Upper lobe of right lung (tissue), 1 donor: ENCODE measurements at regions not wholly inside any gene's neighbourhood (a gene's known extent, or its start where the extent isn't known, plus 50 kb on each side); places are given as distances from the start of the nearest gene placed in this dataset.

Source experiments
- ATAC-seq: fragments of 200-7000 bp; cut with Tn5 transposase; one replicate; pipeline ENCODE4 v1.9.1; 2020; ENCODE audit warnings: mild to moderate bottlenecking, moderate library complexity
- DNase-seq: peaks from one replicate; pipeline ENCODE4 v3.0.0-alpha.2; 2020
- H3K27ac ChIP-seq: fragments of 200-600 bp; one replicate; pipeline ENCODE4 v1.8.0; 2022
- H3K27me3 ChIP-seq: fragments of 200-600 bp; one replicate; pipeline ENCODE4 v1.8.0; 2022; ENCODE audit warnings: mild to moderate bottlenecking
- H3K36me3 ChIP-seq: fragments of 200-600 bp; one replicate; pipeline ENCODE4 v1.8.0; 2022
- H3K4me1 ChIP-seq: fragments of 200-600 bp; one replicate; pipeline ENCODE4 v1.8.0; 2022
- H3K4me3 ChIP-seq: fragments of 200-600 bp; one replicate; pipeline ENCODE4 v1.8.0; 2022; ENCODE audit warnings: mild to moderate bottlenecking
- H3K9me3 ChIP-seq: fragments of 200-600 bp; one replicate; pipeline ENCODE4 v1.8.0; 2022
- intact Hi-C: fragments of 100-400 bp; cut with DNase I; formaldehyde crosslinking; loops from one replicate; pipeline ENCODE4 v1.11.0; 2022
- TF ChIP-seq, protein P1 (sequence below): fragments of 200-600 bp; IDR thresholded peaks from one replicate; pipeline ENCODE4 v1.8.0; 2022; ENCODE audit warnings: antibody characterized with exemption
- donor health status: DM: no; HTN: yes; CAD: no; lungs with severe emphysema.

DNA sequence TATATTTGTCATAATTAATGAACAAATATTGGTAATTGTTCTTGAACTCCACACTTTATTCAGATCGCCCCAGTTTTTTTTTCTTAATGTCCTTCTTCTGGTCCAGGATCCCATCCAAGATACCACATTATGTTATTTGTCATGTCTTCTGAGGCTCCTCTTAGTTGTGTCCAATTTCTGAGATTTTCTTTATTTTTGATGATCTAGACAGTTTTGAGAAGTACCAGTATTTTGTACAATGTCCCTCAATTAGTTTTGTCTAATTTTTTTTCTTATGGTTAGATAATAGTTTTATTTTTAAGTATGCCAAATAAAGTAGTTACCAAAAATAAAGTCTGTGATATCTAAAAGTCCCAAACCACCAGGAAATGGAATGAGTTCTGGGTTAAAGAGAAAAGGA lies 440.8 kb upstream of the ATP2B1 start:
- no peak overlapping the region for H3K27ac ChIP-seq
- TF ChIP-seq, protein P1, sequence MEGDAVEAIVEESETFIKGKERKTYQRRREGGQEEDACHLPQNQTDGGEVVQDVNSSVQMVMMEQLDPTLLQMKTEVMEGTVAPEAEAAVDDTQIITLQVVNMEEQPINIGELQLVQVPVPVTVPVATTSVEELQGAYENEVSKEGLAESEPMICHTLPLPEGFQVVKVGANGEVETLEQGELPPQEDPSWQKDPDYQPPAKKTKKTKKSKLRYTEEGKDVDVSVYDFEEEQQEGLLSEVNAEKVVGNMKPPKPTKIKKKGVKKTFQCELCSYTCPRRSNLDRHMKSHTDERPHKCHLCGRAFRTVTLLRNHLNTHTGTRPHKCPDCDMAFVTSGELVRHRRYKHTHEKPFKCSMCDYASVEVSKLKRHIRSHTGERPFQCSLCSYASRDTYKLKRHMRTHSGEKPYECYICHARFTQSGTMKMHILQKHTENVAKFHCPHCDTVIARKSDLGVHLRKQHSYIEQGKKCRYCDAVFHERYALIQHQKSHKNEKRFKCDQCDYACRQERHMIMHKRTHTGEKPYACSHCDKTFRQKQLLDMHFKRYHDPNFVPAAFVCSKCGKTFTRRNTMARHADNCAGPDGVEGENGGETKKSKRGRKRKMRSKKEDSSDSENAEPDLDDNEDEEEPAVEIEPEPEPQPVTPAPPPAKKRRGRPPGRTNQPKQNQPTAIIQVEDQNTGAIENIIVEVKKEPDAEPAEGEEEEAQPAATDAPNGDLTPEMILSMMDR = no peak
- H3K4me3 ChIP-seq = no peak overlapping the region
- no peak for DNase-seq
- intact Hi-C loops = no loop called here
- H3K9me3 ChIP-seq = no peaks in the 10 kb centered on the region
- ATAC-seq = no peak
- no peaks in the 10 kb centered on the region for H3K36me3 ChIP-seq
- no peaks in the 10 kb centered on the region for H3K4me1 ChIP-seq
- no peaks in the 10 kb centered on the region for H3K27me3 ChIP-seq

- H3K4me1 ChIP-seq = no peaks in the 10 kb centered on the region
- ATAC-seq = no peak
- intact Hi-C loops = no loop called here
These were observed 420.9 kb upstream of the ATP2B1 start for GRCh38 chr12:90129366-90130030.

GRCh38 chr12:90128526-90128925 lies 419.9 kb upstream of the ATP2B1 start:
- Histone ChIP-seq H3K9me3 (no peaks in the 10 kb centered on the region), H3K27me3 (no peaks in the 10 kb centered on the region), H3K36me3 (no peaks in the 10 kb centered on the region), H3K4me3 (no peak overlapping the region), H3K27ac (no peak overlapping the region), H3K4me1 (no peaks in the 10 kb centered on the region)
- TF ChIP-seq, protein P1 = no peak
- intact Hi-C loops = no loop called here
- no peak for ATAC-seq
- no peak for DNase-seq

More at GRCh38 chr12:90129366-90130030, 420.9 kb upstream of the ATP2B1 start:
- Histone ChIP-seq H3K4me3 (no peak overlapping the region), H3K36me3 (no peaks in the 10 kb centered on the region), H3K27ac (no peak overlapping the region), H3K27me3 (no peaks in the 10 kb centered on the region), H3K9me3 (no peaks in the 10 kb centered on the region)
- DNase-seq = no peak
- TF ChIP-seq, protein P1 = no peak

GRCh38 chr12:90126125-90126524 lies 417.5 kb upstream of the ATP2B1 start:
- no peak overlapping the region for H3K27ac ChIP-seq
- no peaks in the 10 kb centered on the region for H3K4me1 ChIP-seq
- ATAC-seq = no peak
- H3K36me3 ChIP-seq = no peaks in the 10 kb centered on the region
- H3K9me3 ChIP-seq = no peaks in the 10 kb centered on the region
- H3K4me3 ChIP-seq = no peak overlapping the region
- no peaks in the 10 kb centered on the region for H3K27me3 ChIP-seq
- TF ChIP-seq, protein P1 = no peak
- intact Hi-C loops = no loop called here
- DNase-seq = no peak

DNA sequence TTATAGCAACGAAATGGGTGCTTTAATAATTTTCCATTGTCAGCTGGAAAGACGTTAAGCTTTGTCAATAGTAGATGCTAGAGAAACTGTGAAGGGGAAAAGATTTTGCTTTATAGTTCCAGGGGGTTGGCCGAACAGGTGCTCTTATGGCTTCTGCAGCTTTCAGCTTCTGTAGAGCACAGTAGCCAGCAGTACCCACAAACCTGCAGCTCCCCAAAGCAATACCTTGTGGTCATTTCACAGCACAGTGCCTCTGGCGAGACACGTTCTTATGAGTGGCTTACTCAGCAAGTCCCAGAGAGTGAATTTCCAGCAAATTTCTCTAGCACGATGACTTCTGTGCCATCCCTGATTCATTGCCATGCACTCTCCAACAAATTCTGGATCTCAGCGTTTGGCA lies 416.3 kb upstream of the ATP2B1 start:
- no peak overlapping the region for H3K27ac ChIP-seq
- no peak for ATAC-seq
- H3K4me1 ChIP-seq = no peaks in the 10 kb centered on the region
- no peak for DNase-seq
- H3K27me3 ChIP-seq = no peaks in the 10 kb centered on the region
- peaks cover 8% of the 10 kb centered on the region for H3K9me3 ChIP-seq
- intact Hi-C loops = no loop called here
- H3K4me3 ChIP-seq = no peak overlapping the region
- no peaks in the 10 kb centered on the region for H3K36me3 ChIP-seq
- TF ChIP-seq, protein P1 = no peak

- ATAC-seq = no peak
These were observed 415.7 kb upstream of the ATP2B1 start for GRCh38 chr12:90124289-90124688.

More at GRCh38 chr12:90124289-90124688, 415.7 kb upstream of the ATP2B1 start:
- TF ChIP-seq, protein P1 = no peak
- intact Hi-C loops = no loop called here
- no peak overlapping the region for H3K27ac ChIP-seq
- H3K4me1 ChIP-seq = no peaks in the 10 kb centered on the region
- no peaks in the 10 kb centered on the region for H3K27me3 ChIP-seq
- H3K4me3 ChIP-seq = no peak overlapping the region
- no peak for DNase-seq
- H3K9me3 ChIP-seq = peaks cover 10% of the 10 kb centered on the region
- H3K36me3 ChIP-seq = no peaks in the 10 kb centered on the region
